OCI-LY7 (cell line): ENCODE measurements at regions not wholly inside any gene's neighbourhood (a gene's known extent, or its start where the extent isn't known, plus 50 kb on each side); places are given as distances from the start of the nearest gene placed in this dataset.

ENCODE experiments used
- BruUV-seq: library from RNA; stranded (reverse); fragments of 400-500 nt; replicated peaks from 2 replicates; lab custom pipeline; 2021; lab: Mats Ljungman, UMichigan
- CTCF ChIA-PET: fragments of 300-600 bp; sonication (Branson Sonifier 250); formaldehyde crosslinking; loops from one replicate; lab custom pipeline; 2022; ENCODE audit warnings: antibody characterized with exemption; ENCODE audit not compliant: unreplicated experiment; lab: Charles Lee
- POLR2A ChIA-PET: fragments of 300-600 bp; sonication (Branson Sonifier 250); formaldehyde crosslinking; loops from one replicate; lab custom pipeline; 2022; ENCODE audit warnings: antibody characterized with exemption; lab: Charles Lee
- DNase-seq: peaks from one replicate; pipeline ENCODE4 v3.0.0-alpha.2; 2015; ENCODE audit warnings: low spot score
- H2AFZ ChIP-seq: fragments of 200-600 bp; sonication (generic), shearing (Covaris generic); 2 replicates; pipeline ENCODE4 v1.6.1; 2014; ENCODE audit warnings: mild to moderate bottlenecking, antibody characterized with exemption, low read length, moderate library complexity
- H3K27ac ChIP-seq: fragments of 200-600 bp; sonication (generic); 2 replicates; pipeline ENCODE4 v1.5.1; 2014; ENCODE audit warnings: mixed run types, low read depth, mild to moderate bottlenecking, moderate library complexity, low read length, inconsistent platforms; ENCODE audit not compliant: poor library complexity, severe bottlenecking
- H3K36me3 ChIP-seq: fragments of 200-600 bp; sonication (generic); 2 replicates; pipeline ENCODE4 v1.6.1; 2014; ENCODE audit warnings: mild to moderate bottlenecking, antibody characterized with exemption, low read length, moderate library complexity, mixed read lengths; ENCODE audit not compliant: insufficient read depth
- H3K4me1 ChIP-seq: fragments of 200-600 bp; sonication (generic); 2 replicates; pipeline ENCODE4 v1.5.1; 2014; ENCODE audit warnings: mild to moderate bottlenecking, low read length; ENCODE audit not compliant: insufficient read depth, poor library complexity, severe bottlenecking
- H3K4me2 ChIP-seq: fragments of 200-600 bp; sonication (generic); 2 replicates; pipeline ENCODE4 v1.6.1; 2014; ENCODE audit warnings: mild to moderate bottlenecking, low read length
- H3K4me3 ChIP-seq: fragments of 200-600 bp; sonication (generic); 2 replicates; pipeline ENCODE4 v1.5.1; 2014; ENCODE audit warnings: mild to moderate bottlenecking, low read depth, low read length; ENCODE audit not compliant: poor library complexity, severe bottlenecking
- H3K79me2 ChIP-seq: fragments of 200-600 bp; sonication (generic); 2 replicates; pipeline ENCODE4 v1.6.1; 2016; ENCODE audit warnings: low read depth, mild to moderate bottlenecking, low read length, moderate library complexity, mixed read lengths; ENCODE audit not compliant: insufficient read depth
- H3K9me2 ChIP-seq: fragments of 200-600 bp; sonication (generic); 2 replicates; pipeline ENCODE4 v1.6.1; 2016; ENCODE audit warnings: mild to moderate bottlenecking, low read length, mixed read lengths; ENCODE audit not compliant: insufficient read depth
- H3K9me3 ChIP-seq: fragments of 200-600 bp; sonication (generic); 2 replicates; pipeline ENCODE4 v1.6.1; 2014; ENCODE audit warnings: mild to moderate bottlenecking, mixed run types, low read length, mixed read lengths
- H4K20me1 ChIP-seq: fragments of 200-600 bp; sonication (generic); 2 replicates; pipeline ENCODE4 v1.6.1; 2014; ENCODE audit warnings: mild to moderate bottlenecking, antibody characterized with exemption, low read length, moderate library complexity, mixed read lengths; ENCODE audit not compliant: insufficient read depth
- CTCF ChIP-seq: fragments of 200-600 bp; sonication (generic); conservative IDR thresholded peaks from 2 replicates; pipeline ENCODE4 v1.5.1; 2014; ENCODE audit warnings: mild to moderate bottlenecking, antibody characterized with exemption, low read length, moderate library complexity, mixed read lengths
- EZH2phosphoT487 ChIP-seq: fragments of 200-600 bp; sonication (generic); IDR thresholded peaks from 2 replicates; pipeline ENCODE4 v1.6.1; 2018; ENCODE audit warnings: low read depth, borderline replicate concordance, mild to moderate bottlenecking, mixed run types, antibody characterized with exemption, low read length, moderate library complexity, mixed read lengths
- intact Hi-C: fragments of 100-400 bp; cut with micrococcal nuclease; formaldehyde crosslinking; loops from one replicate; pipeline ENCODE4 v1.10.0; 2022; ENCODE audit not compliant: unreplicated experiment

GRCh38 chr1:178034676-178035075 is 59.2 kb upstream of the RASAL2 start:
- Histone ChIP-seq H3K27ac (no peak overlapping the region), H4K20me1 (no peaks in the 10 kb centered on the region), H2AFZ (no peak overlapping the region), H3K36me3 (no peaks in the 10 kb centered on the region), H3K4me3 (no peak overlapping the region), H3K9me2 (no peaks in the 10 kb centered on the region), H3K4me1 (no peaks in the 10 kb centered on the region), H3K9me3 (no peaks in the 10 kb centered on the region), H3K79me2 (no peaks in the 10 kb centered on the region), H3K4me2 (no peak overlapping the region)
- ChIA-PET POLR2A (no interaction called here), CTCF (no interaction called here)
- intact Hi-C loops = loop anchor here (5.0 kb wide), 1 partner anchor 158 kb away; no protein-coding TSS in a partner anchor
- no TSS peak for BruUV-seq
- TF ChIP-seq EZH2phosphoT487 = no peak
- TF ChIP-seq CTCF = no peak
- no peak for DNase-seq

GRCh38 chr1:178036090-178036489 is 57.8 kb upstream of the RASAL2 start:
- Histone ChIP-seq H4K20me1 (no peaks in the 10 kb centered on the region), H2AFZ (no peak overlapping the region), H3K36me3 (no peaks in the 10 kb centered on the region), H3K4me3 (no peak overlapping the region), H3K9me3 (no peaks in the 10 kb centered on the region), H3K9me2 (no peaks in the 10 kb centered on the region), H3K4me1 (no peaks in the 10 kb centered on the region), H3K4me2 (no peak overlapping the region), H3K27ac (no peak overlapping the region), H3K79me2 (no peaks in the 10 kb centered on the region)
- POLR2A ChIA-PET = no interaction called here
- DNase-seq = no peak
- no TSS peak for BruUV-seq
- intact Hi-C loops = no loop called here
- no peak for TF ChIP-seq CTCF
- TF ChIP-seq EZH2phosphoT487 = no peak
- CTCF ChIA-PET = no interaction called here

- H3K9me3 ChIP-seq = no peaks in the 10 kb centered on the region
- intact Hi-C loops = no loop called here
- no peaks in the 10 kb centered on the region for H3K4me1 ChIP-seq
- no peak overlapping the region for H3K27ac ChIP-seq
- H3K9me2 ChIP-seq = no peaks in the 10 kb centered on the region
- no peak overlapping the region for H3K4me3 ChIP-seq
- no peak overlapping the region for H3K4me2 ChIP-seq
- no peak for DNase-seq
- no peaks in the 10 kb centered on the region for H3K36me3 ChIP-seq
- CTCF ChIA-PET = no interaction called here
- BruUV-seq = no TSS peak
- no peaks in the 10 kb centered on the region for H3K79me2 ChIP-seq
- H2AFZ ChIP-seq = no peak overlapping the region
- POLR2A ChIA-PET = interaction anchor here (0.7 kb wide), 1 partner anchor 25 kb away, joined by 3 read pairs; no protein-coding TSS in a partner anchor
- TF ChIP-seq CTCF = no peak
- TF ChIP-seq EZH2phosphoT487 = no peak
- H4K20me1 ChIP-seq = no peaks in the 10 kb centered on the region
Measured at GRCh38 chr1:178037510-178038253, 56.2 kb upstream of the RASAL2 start.
